CD8-positive, alpha-beta memory T cell (primary cell): ENCODE measurements at regions not wholly inside any gene's neighbourhood (a gene's known extent, or its start where the extent isn't known, plus 50 kb on each side); places are given as distances from the start of the nearest gene placed in this dataset.
"Not testable (repeated sequence)": the region's sequence is repeated elsewhere in the genome, so short reads cannot be mapped to it uniquely, and the experiment has no call there.

Source experiments
- CTCF ChIA-PET: fragments of 350-600 bp; sonication (Branson Sonifier 250); formaldehyde crosslinking; loops from one replicate; lab custom pipeline; 2021; ENCODE audit warnings: antibody characterized with exemption; lab: Charles Lee
- POLR2A ChIA-PET: fragments of 350-600 bp; sonication (Branson Sonifier 250); formaldehyde crosslinking; loops from one replicate; lab custom pipeline; 2021; ENCODE audit warnings: antibody characterized with exemption; lab: Charles Lee
- DNase-seq, 5 donors: peaks; one replicate each; pipeline versions ENCODE4 v3.0.0 to v3.0.0-alpha.2; 2020 to 2022; ENCODE audit warnings: mixed read lengths in 1 of 5
- H3K27ac ChIP-seq: one replicate; pipeline ENCODE4 v1.7.0; 2013; ENCODE audit warnings: low read depth, mild to moderate bottlenecking, low read length, moderate library complexity
- H3K27me3 ChIP-seq: 2 replicates; pipeline ENCODE4 v1.7.0; 2013; ENCODE audit warnings: low read length, mild to moderate bottlenecking; ENCODE audit not compliant: insufficient read depth, poor library complexity, severe bottlenecking
- H3K36me3 ChIP-seq: 2 replicates; pipeline ENCODE4 v1.7.0; 2013; ENCODE audit warnings: mild to moderate bottlenecking, low read length, moderate library complexity; ENCODE audit not compliant: insufficient read depth
- H3K4me1 ChIP-seq: 2 replicates; pipeline ENCODE4 v1.7.0; 2013; ENCODE audit warnings: mild to moderate bottlenecking, low read length, moderate library complexity; ENCODE audit not compliant: insufficient read depth
- H3K4me3 ChIP-seq: 2 replicates; pipeline ENCODE4 v1.7.0; 2013; ENCODE audit warnings: mild to moderate bottlenecking, low read length
- H3K9me3 ChIP-seq: 2 replicates; pipeline ENCODE4 v1.7.0; 2013; ENCODE audit warnings: mild to moderate bottlenecking, low read length
- H3K27ac Mint-ChIP-seq, 8 donors: one replicate each; pipeline ENCODE4 v1.8.0; 2020 to 2021; ENCODE audit warnings: mixed read lengths in 8 of 8, mild to moderate bottlenecking in 6 of 8, inconsistent platforms in 3 of 8, moderate library complexity in 3 of 8
- H3K27me3 Mint-ChIP-seq, 2 donors: one replicate each; pipeline ENCODE4 v1.8.0; 2020 to 2021; ENCODE audit warnings: mixed read lengths in 2 of 2, mild to moderate bottlenecking in 1 of 2, moderate library complexity in 1 of 2
- H3K36me3 Mint-ChIP-seq, 3 donors: one replicate each; pipeline ENCODE4 v1.8.0; 2020 to 2021; ENCODE audit warnings: mixed read lengths in 3 of 3, inconsistent platforms in 1 of 3, mild to moderate bottlenecking in 1 of 3
- H3K4me1 Mint-ChIP-seq, 3 donors: one replicate each; pipeline ENCODE4 v1.8.0; 2020 to 2021; ENCODE audit warnings: mixed read lengths in 3 of 3, inconsistent platforms in 1 of 3, mild to moderate bottlenecking in 1 of 3
- H3K4me3 Mint-ChIP-seq, 7 donors: one replicate each; pipeline ENCODE4 v1.8.0; 2020 to 2021; ENCODE audit warnings: mixed read lengths in 7 of 7, mild to moderate bottlenecking in 6 of 7, moderate library complexity in 4 of 7, inconsistent platforms in 2 of 7
- H3K9me3 Mint-ChIP-seq, 5 donors: one replicate each; pipeline ENCODE4 v1.8.0; 2020 to 2022; ENCODE audit warnings: mixed read lengths in 5 of 5, mild to moderate bottlenecking in 3 of 5, moderate library complexity in 2 of 5, inconsistent platforms in 1 of 5

- H3K9me3 ChIP-seq, H3K36me3 Mint-ChIP-seq, H3K27ac Mint-ChIP-seq, H3K4me1 Mint-ChIP-seq, H3K27me3 Mint-ChIP-seq, POLR2A ChIA-PET, H3K27me3 ChIP-seq, H3K4me3 Mint-ChIP-seq, DNase-seq, H3K4me3 ChIP-seq, H3K4me1 ChIP-seq, H3K36me3 ChIP-seq, CTCF ChIA-PET, H3K9me3 Mint-ChIP-seq, H3K27ac ChIP-seq: not testable (repeated sequence)
Measured at GRCh38 chr20:12582710-12583109, 426.1 kb upstream of the SPTLC3 start.

GRCh38 chr20:12591949-12592470, 416.8 kb upstream of the SPTLC3 start:
- Histone ChIP-seq H3K4me1 (no peaks in the 10 kb centered on the region), H3K27ac (no peak overlapping the region), H3K36me3 (no peaks in the 10 kb centered on the region), H3K27me3 (no peaks in the 10 kb centered on the region), H3K9me3 (no peaks in the 10 kb centered on the region), H3K4me3 (no peak overlapping the region)
- Mint-ChIP-seq H3K36me3 (no peaks in the 10 kb centered on the region), H3K27ac (no peak overlapping the region), H3K27me3 (no peaks in the 10 kb centered on the region), H3K4me1 (no peaks in the 10 kb centered on the region), H3K4me3 (no peak overlapping the region), H3K9me3 (peaks cover 7 to 32% (median 7%) of the 10 kb centered on the region in 5 donors)
- CTCF ChIA-PET: no interaction called here
- POLR2A ChIA-PET: no interaction called here
- DNase-seq: no peak

- POLR2A ChIA-PET: no interaction called here
- Mint-ChIP-seq H3K4me1 (peaks cover 0 to 1% (median 0%) of the 10 kb centered on the region in 3 donors), H3K9me3 (peaks cover 7 to 32% (median 10%) of the 10 kb centered on the region in 5 donors), H3K4me3 (no peak overlapping the region), H3K27me3 (no peaks in the 10 kb centered on the region), H3K36me3 (no peaks in the 10 kb centered on the region), H3K27ac (no peak overlapping the region)
- Histone ChIP-seq H3K36me3 (no peaks in the 10 kb centered on the region), H3K9me3 (no peaks in the 10 kb centered on the region), H3K4me3 (no peak overlapping the region), H3K4me1 (no peaks in the 10 kb centered on the region), H3K27ac (no peak overlapping the region), H3K27me3 (no peaks in the 10 kb centered on the region)
- CTCF ChIA-PET: no interaction called here
- DNase-seq: no peak
Measured at GRCh38 chr20:12592756-12593155, 416.0 kb upstream of the SPTLC3 start.

- H3K27me3 Mint-ChIP-seq: no peaks in the 10 kb centered on the region
- CTCF ChIA-PET: no interaction called here
Measured at GRCh38 chr20:12593342-12593873, 415.4 kb upstream of the SPTLC3 start.

GRCh38 chr20:12594410-12595088, 414.2 kb upstream of the SPTLC3 start:
- H3K36me3 ChIP-seq: no peaks in the 10 kb centered on the region
- H3K9me3 Mint-ChIP-seq: peaks cover 7 to 40% (median 10%) of the 10 kb centered on the region in 5 donors
- peaks cover 0 to 1% (median 0%) of the 10 kb centered on the region in 3 donors for H3K4me1 Mint-ChIP-seq
- no peak overlapping the region for H3K27ac ChIP-seq
- H3K27me3 ChIP-seq: no peaks in the 10 kb centered on the region
- no peak overlapping the region for H3K4me3 ChIP-seq
- no peaks in the 10 kb centered on the region for H3K9me3 ChIP-seq
- no peaks in the 10 kb centered on the region for H3K27me3 Mint-ChIP-seq
- no peak overlapping the region for H3K27ac Mint-ChIP-seq
- POLR2A ChIA-PET: no interaction called here
- H3K36me3 Mint-ChIP-seq: no peaks in the 10 kb centered on the region
- CTCF ChIA-PET: no interaction called here
- H3K4me3 Mint-ChIP-seq: no peak overlapping the region
- no peak for DNase-seq
- no peaks in the 10 kb centered on the region for H3K4me1 ChIP-seq

More at GRCh38 chr20:12593342-12593873, 415.4 kb upstream of the SPTLC3 start:
- H3K4me3 ChIP-seq: no peak overlapping the region
- no peak overlapping the region for H3K4me3 Mint-ChIP-seq
- DNase-seq: no peak
- POLR2A ChIA-PET: no interaction called here
- peaks cover 7 to 32% (median 10%) of the 10 kb centered on the region in 5 donors for H3K9me3 Mint-ChIP-seq
- no peaks in the 10 kb centered on the region for H3K36me3 Mint-ChIP-seq
- no peaks in the 10 kb centered on the region for H3K9me3 ChIP-seq
- no peak overlapping the region for H3K27ac Mint-ChIP-seq
- H3K4me1 Mint-ChIP-seq: peaks cover 0 to 1% (median 0%) of the 10 kb centered on the region in 3 donors
- H3K36me3 ChIP-seq: no peaks in the 10 kb centered on the region
- no peak overlapping the region for H3K27ac ChIP-seq
- H3K27me3 ChIP-seq: no peaks in the 10 kb centered on the region
- H3K4me1 ChIP-seq: no peaks in the 10 kb centered on the region

- H3K9me3 ChIP-seq: no peaks in the 10 kb centered on the region
- Mint-ChIP-seq H3K27ac (no peak overlapping the region), H3K36me3 (no peaks in the 10 kb centered on the region), H3K4me3 (no peak overlapping the region), H3K4me1 (peaks cover 0 to 1% (median 0%) of the 10 kb centered on the region in 3 donors), H3K27me3 (no peaks in the 10 kb centered on the region), H3K9me3 (peaks cover 2 to 38% (median 7%) of the 10 kb centered on the region in 5 donors)
- CTCF ChIA-PET: no interaction called here
- H3K27me3 ChIP-seq: no peaks in the 10 kb centered on the region
- H3K27ac ChIP-seq: no peak overlapping the region
- no peaks in the 10 kb centered on the region for H3K36me3 ChIP-seq
- H3K4me3 ChIP-seq: no peak overlapping the region
- POLR2A ChIA-PET: no interaction called here
- no peak for DNase-seq
- no peaks in the 10 kb centered on the region for H3K4me1 ChIP-seq
Measured at GRCh38 chr20:12595841-12596240, 412.9 kb upstream of the SPTLC3 start.

GRCh38 chr20:12596863-12597262, 411.9 kb upstream of the SPTLC3 start:
- ChIA-PET POLR2A (no interaction called here), CTCF (no interaction called here)
- Mint-ChIP-seq H3K27ac (no peak overlapping the region), H3K4me1 (peaks cover 0 to 1% (median 0%) of the 10 kb centered on the region in 3 donors), H3K27me3 (no peaks in the 10 kb centered on the region), H3K36me3 (no peaks in the 10 kb centered on the region), H3K4me3 (no peak overlapping the region), H3K9me3 (peaks cover 2 to 33% (median 7%) of the 10 kb centered on the region in 5 donors)
- Histone ChIP-seq H3K27me3 (no peaks in the 10 kb centered on the region), H3K4me3 (no peak overlapping the region), H3K36me3 (no peaks in the 10 kb centered on the region), H3K27ac (no peak overlapping the region), H3K4me1 (no peaks in the 10 kb centered on the region), H3K9me3 (no peaks in the 10 kb centered on the region)
- no peak for DNase-seq

GRCh38 chr20:12597551-12597950, 411.2 kb upstream of the SPTLC3 start:
- ChIA-PET CTCF (no interaction called here), POLR2A (no interaction called here)
- no peaks in the 10 kb centered on the region for H3K4me1 ChIP-seq
- H3K27ac ChIP-seq: no peak overlapping the region
- H3K36me3 Mint-ChIP-seq: no peaks in the 10 kb centered on the region
- no peak overlapping the region for H3K27ac Mint-ChIP-seq
- no peak overlapping the region for H3K4me3 ChIP-seq
- H3K4me3 Mint-ChIP-seq: no peak overlapping the region
- H3K4me1 Mint-ChIP-seq: peaks cover 0 to 1% (median 0%) of the 10 kb centered on the region in 3 donors
- no peaks in the 10 kb centered on the region for H3K9me3 ChIP-seq
- H3K27me3 ChIP-seq: no peaks in the 10 kb centered on the region
- no peaks in the 10 kb centered on the region for H3K36me3 ChIP-seq
- DNase-seq: no peak
- H3K27me3 Mint-ChIP-seq: no peaks in the 10 kb centered on the region
- peaks cover 2 to 38% (median 9%) of the 10 kb centered on the region in 5 donors for H3K9me3 Mint-ChIP-seq
